Liver (tissue), 8 donors: ENCODE measurements at regions not wholly inside any gene's neighbourhood (a gene's known extent, or its start where the extent isn't known, plus 50 kb on each side); places are given as distances from the start of the nearest gene placed in this dataset.

Experiments
- DNase-seq: peaks from one replicate; pipeline ENCODE4 v3.0.0-alpha.2; 2017; ENCODE audit warnings: low spot score
- H3K27ac ChIP-seq, 2 donors: one replicate each; pipeline ENCODE4 v1.7.0; 2013; ENCODE audit warnings: inconsistent platforms in 2 of 2, low read length in 2 of 2, control low read depth in 1 of 2, low read depth in 1 of 2, mild to moderate bottlenecking in 1 of 2
- H3K27me3 ChIP-seq, 4 donors: one replicate each; pipeline versions ENCODE4 v1.6.1 to v1.7.0; 2013; ENCODE audit warnings: low read length in 3 of 4, inconsistent platforms in 1 of 4, mild to moderate bottlenecking in 1 of 4, moderate library complexity in 1 of 4; ENCODE audit not compliant: control insufficient read depth in 4 of 4, insufficient read depth in 4 of 4
- H3K36me3 ChIP-seq, 4 donors: one replicate each; pipeline versions ENCODE4 v1.6.1 to v1.7.0; 2013; ENCODE audit warnings: low read length in 3 of 4, mild to moderate bottlenecking in 3 of 4, low read depth in 1 of 4, moderate library complexity in 1 of 4; ENCODE audit not compliant: control insufficient read depth in 4 of 4, insufficient read depth in 3 of 4
- H3K4me1 ChIP-seq, 4 donors: one replicate each; pipeline versions ENCODE4 v1.6.1 to v1.7.0; 2013; ENCODE audit warnings: low read length in 3 of 4, mild to moderate bottlenecking in 3 of 4, moderate library complexity in 1 of 4; ENCODE audit not compliant: control insufficient read depth in 4 of 4, insufficient read depth in 4 of 4
- H3K4me3 ChIP-seq, 3 donors: one replicate each; pipeline versions ENCODE4 v1.6.1 to v1.7.0; 2013; ENCODE audit warnings: low read length in 3 of 3, control low read depth in 1 of 3, low read depth in 1 of 3, mild to moderate bottlenecking in 1 of 3
- H3K9ac ChIP-seq, 2 donors: one replicate each; pipeline ENCODE4 v1.7.0; 2013; ENCODE audit warnings: low read length in 2 of 2, mild to moderate bottlenecking in 2 of 2, moderate library complexity in 2 of 2, control low read depth in 1 of 2, low read depth in 1 of 2
- H3K9me3 ChIP-seq, 4 donors: one replicate each; pipeline versions ENCODE4 v1.6.1 to v1.7.0; 2013; ENCODE audit warnings: low read length in 3 of 4; ENCODE audit not compliant: control insufficient read depth in 4 of 4
- ATF3 ChIP-seq: IDR thresholded peaks from 2 replicates; pipeline ENCODE4 v1.6.1; 2016; ENCODE audit warnings: antibody characterized with exemption
- CTCF ChIP-seq: fragments of 150-350 bp; IDR thresholded peaks from 2 replicates; pipeline ENCODE4 v1.5.1; 2017; ENCODE audit warnings: improper control_type of control experiment, low read depth, low read length; ENCODE audit not compliant: missing input control
- FOXA1 ChIP-seq: IDR thresholded peaks from 2 replicates; pipeline ENCODE4 v1.6.1; 2016; ENCODE audit warnings: antibody characterized with exemption
- FOXA2 ChIP-seq: IDR thresholded peaks from 2 replicates; pipeline ENCODE4 v1.6.1; 2016; ENCODE audit warnings: antibody characterized with exemption
- GABPA ChIP-seq, 2 donors: IDR thresholded peaks in 1 of 2; conservative IDR thresholded peaks in 1 of 2; 2 replicates each; pipeline ENCODE4 v1.6.1; 2016; ENCODE audit warnings: antibody characterized with exemption in 2 of 2, mild to moderate bottlenecking in 1 of 2, moderate library complexity in 1 of 2
- HNF4A ChIP-seq, 2 donors: conservative IDR thresholded peaks; 2 replicates each; pipeline ENCODE4 v1.6.1; 2016; ENCODE audit warnings: antibody characterized with exemption in 2 of 2, mild to moderate bottlenecking in 2 of 2
- HNF4G ChIP-seq: IDR thresholded peaks from 2 replicates; pipeline ENCODE4 v1.6.1; 2016; ENCODE audit warnings: antibody characterized with exemption
- JUND ChIP-seq, 2 donors: IDR thresholded peaks; 2 replicates each; pipeline ENCODE4 v1.6.1; 2016; ENCODE audit warnings: antibody characterized with exemption in 2 of 2
- MAX ChIP-seq: IDR thresholded peaks from 2 replicates; pipeline ENCODE4 v1.6.1; 2016; ENCODE audit warnings: antibody characterized with exemption
- NR2F2 ChIP-seq: IDR thresholded peaks from 2 replicates; pipeline ENCODE4 v1.6.1; 2016; ENCODE audit warnings: antibody characterized with exemption
- RAD21 ChIP-seq, 2 donors: IDR thresholded peaks; 2 replicates each; pipeline ENCODE4 v1.6.1; 2016; ENCODE audit warnings: antibody characterized with exemption in 2 of 2, mild to moderate bottlenecking in 2 of 2
- REST ChIP-seq: IDR thresholded peaks from 2 replicates; pipeline ENCODE4 v1.6.1; 2016; ENCODE audit warnings: antibody characterized with exemption, mild to moderate bottlenecking
- RXRA ChIP-seq, 2 donors: IDR thresholded peaks; 2 replicates each; pipeline ENCODE4 v1.6.1; 2017 to 2018; ENCODE audit warnings: antibody characterized with exemption in 2 of 2, mild to moderate bottlenecking in 1 of 2
- SP1 ChIP-seq: IDR thresholded peaks from 2 replicates; pipeline ENCODE4 v1.6.1; 2018; ENCODE audit warnings: antibody characterized with exemption, mild to moderate bottlenecking
- TAF1 ChIP-seq: conservative IDR thresholded peaks from 2 replicates; pipeline ENCODE4 v1.6.1; 2016; ENCODE audit warnings: antibody characterized with exemption, mild to moderate bottlenecking
- YY1 ChIP-seq: IDR thresholded peaks from 2 replicates; pipeline ENCODE4 v1.6.1; 2016; ENCODE audit warnings: antibody characterized with exemption, mild to moderate bottlenecking
- ZBTB33 ChIP-seq: IDR thresholded peaks from 2 replicates; pipeline ENCODE4 v1.6.1; 2016; ENCODE audit warnings: antibody characterized with exemption
- WGBS: extraction: QIAGEN DNeasy Blood & Tissue Kit; methylation state at CpG from one replicate; pipeline ENCODE4 v1.1.7; 2013; 5-methylcytosine and 5-hydroxymethylcytosine counted together
- donor health status: healthy.
- donor health status: healthy.
- donor health status: healthy.
- donor health status: healthy.
- donor health status: healthy.

- no peak overlapping the region for H3K4me3 ChIP-seq
- no peaks in the 10 kb centered on the region for H3K36me3 ChIP-seq
- 20% methylated on average over 2 of the region's 2 CpGs for WGBS
- peaks cover 0 to 3% (median 0%) of the 10 kb centered on the region in 4 donors for H3K27me3 ChIP-seq
- no peak for DNase-seq
- H3K9me3 ChIP-seq, result no peaks in the 10 kb centered on the region
- H3K4me1 ChIP-seq, result no peaks in the 10 kb centered on the region
- H3K27ac ChIP-seq, result no peak overlapping the region
- no peak overlapping the region for H3K9ac ChIP-seq
- TF ChIP-seq SP1, result no peak
- TF ChIP-seq HNF4G, result no peak
- no peak for TF ChIP-seq REST
- no peak for TF ChIP-seq FOXA2
- TF ChIP-seq ZBTB33, result no peak
- no peak for TF ChIP-seq RXRA (IDR thresholded peaks at IDR 0.05)
- TF ChIP-seq MAX, result no peak
- no peak for TF ChIP-seq NR2F2
- TF ChIP-seq HNF4A (conservative IDR thresholded peaks at IDR 0.05), result no peak
- TF ChIP-seq CTCF, result no peak
- TF ChIP-seq TAF1, result no peak
- TF ChIP-seq RAD21 (IDR thresholded peaks at IDR 0.05), result no peak
- no peak for TF ChIP-seq FOXA1
- no peak for TF ChIP-seq YY1
- no peak for TF ChIP-seq JUND (IDR thresholded peaks at IDR 0.05)
Measured at GRCh38 chrX:109049416-109049815, 313.1 kb upstream of the IRS4 start.

- 27% methylated on average over 3 of the region's 3 CpGs for WGBS
- Histone ChIP-seq H3K36me3 (no peaks in the 10 kb centered on the region), H3K9me3 (no peaks in the 10 kb centered on the region), H3K9ac (no peak overlapping the region), H3K4me3 (no peak overlapping the region), H3K4me1 (no peaks in the 10 kb centered on the region), H3K27me3 (no peaks in the 10 kb centered on the region), H3K27ac (no peak overlapping the region)
- DNase-seq, result no peak
- TF ChIP-seq HNF4A (conservative IDR thresholded peaks at IDR 0.05), result no peak
- TF ChIP-seq NR2F2, result no peak
- TF ChIP-seq FOXA2, result no peak
- TF ChIP-seq FOXA1, result no peak
- TF ChIP-seq YY1, result no peak
- TF ChIP-seq JUND (IDR thresholded peaks at IDR 0.05), result no peak
- no peak for TF ChIP-seq RAD21 (IDR thresholded peaks at IDR 0.05)
- TF ChIP-seq REST, result no peak
- TF ChIP-seq MAX, result no peak
- TF ChIP-seq ATF3, result no peak
- TF ChIP-seq HNF4G, result no peak
- no peak for TF ChIP-seq GABPA (IDR thresholded peaks at IDR 0.05 in 1 of 2, conservative IDR thresholded peaks at IDR 0.05 in 1 of 2)
- TF ChIP-seq RXRA (IDR thresholded peaks at IDR 0.05), result no peak
- TF ChIP-seq SP1, result no peak
- TF ChIP-seq TAF1, result no peak
- TF ChIP-seq CTCF, result no peak
Measured at GRCh38 chrX:109040057-109040456, 303.7 kb upstream of the IRS4 start.
